B cell (primary cell): ENCODE measurements at regions not wholly inside any gene's neighbourhood (a gene's known extent, or its start where the extent isn't known, plus 50 kb on each side); places are given as distances from the start of the nearest gene placed in this dataset.

Experiments
- ATAC-seq: fragments of 200-7000 bp; cut with Tn5 transposase; one replicate; pipeline ENCODE4 v1.10.0; 2021; ENCODE audit warnings: low read depth, mild to moderate bottlenecking, moderate number of reproducible peaks, moderate library complexity
- CTCF ChIA-PET: fragments of 350-600 bp; sonication (Branson Sonifier 250); formaldehyde crosslinking; loops from one replicate; lab custom pipeline; 2021; ENCODE audit warnings: antibody characterized with exemption, inconsistent platforms; lab: Charles Lee
- POLR2A ChIA-PET: fragments of 350-600 bp; sonication (Branson Sonifier 250); formaldehyde crosslinking; loops from one replicate; lab custom pipeline; 2021; ENCODE audit warnings: antibody characterized with exemption; lab: Charles Lee
- DNase-seq: peaks from one replicate; pipeline ENCODE4 v3.0.0; 2013
- H2AFZ ChIP-seq: 2 replicates; pipeline ENCODE4 v1.6.1; 2012; ENCODE audit warnings: mild to moderate bottlenecking, low read depth, low read length; ENCODE audit not compliant: insufficient read depth, poor library complexity, severe bottlenecking
- H3K27ac ChIP-seq, 2 donors: 1 replicate in 1 of 2; 2 replicates in 1 of 2; pipeline ENCODE4 v1.5.1; 2012 to 2013; ENCODE audit warnings: low read length in 2 of 2, mild to moderate bottlenecking in 2 of 2, moderate library complexity in 1 of 2
- H3K27me3 ChIP-seq, 4 experiments: fragments of 200-600 bp in 1 of 4; sonication (generic) in 1 of 4; replicated peaks in 1 of 4; 1 replicate in 2 of 4; 2 replicates in 2 of 4; pipeline versions ENCODE4 v1.6.1 to v1.7.0; 2013 to 2016; ENCODE audit warnings: low read length in 3 of 4, mild to moderate bottlenecking in 2 of 4, mixed read lengths in 1 of 4, moderate library complexity in 1 of 4; ENCODE audit not compliant: insufficient read depth in 4 of 4, control insufficient read depth in 3 of 4; ENCODE audit errors: control extremely low read depth in 1 of 4
- H3K36me3 ChIP-seq, 2 experiments: replicated peaks in 1 of 2; 1 replicate in 1 of 2; 2 replicates in 1 of 2; pipeline versions ENCODE4 v1.6.1 to v1.7.1; 2013; ENCODE audit warnings: low read length in 1 of 2; ENCODE audit not compliant: insufficient read depth in 2 of 2, control insufficient read depth in 1 of 2; ENCODE audit errors: control extremely low read depth in 1 of 2, extremely low read depth in 1 of 2
- H3K4me1 ChIP-seq, 2 donors: fragments of 200-600 bp in 1 of 2; sonication (generic) in 1 of 2; 1 replicate in 1 of 2; 2 replicates in 1 of 2; pipeline versions ENCODE4 v1.5.1 to v1.6.1; 2013 to 2017; ENCODE audit warnings: low read length in 2 of 2; ENCODE audit not compliant: control insufficient read depth in 2 of 2, insufficient read depth in 2 of 2
- H3K4me2 ChIP-seq: replicated peaks from 2 replicates; pipeline ENCODE3; 2012; ENCODE audit warnings: mild to moderate bottlenecking, low read depth, low read length; ENCODE audit not compliant: poor library complexity, severe bottlenecking
- H3K4me3 ChIP-seq, 5 experiments: fragments of 200-600 bp in 1 of 5; sonication (generic) in 1 of 5; 1 replicate in 3 of 5; 2 replicates in 2 of 5; pipeline versions ENCODE4 v1.5.1 to v1.7.0; 2011 to 2016; ENCODE audit warnings: low read length in 4 of 5, mild to moderate bottlenecking in 4 of 5, low read depth in 2 of 5, control low read depth in 1 of 5, moderate library complexity in 1 of 5; ENCODE audit not compliant: insufficient read depth in 1 of 5; ENCODE audit errors: control extremely low read depth in 1 of 5, extremely low read depth in 1 of 5
- H3K79me2 ChIP-seq: fragments of 200-600 bp; sonication (generic); one replicate; pipeline ENCODE4 v1.6.0; 2016; ENCODE audit warnings: low read length; ENCODE audit not compliant: control insufficient read depth, insufficient read depth
- H3K9ac ChIP-seq: fragments of 200-600 bp; sonication (generic); 2 replicates; pipeline ENCODE4 v1.6.1; 2017; ENCODE audit warnings: mild to moderate bottlenecking, low read length, moderate library complexity
- H3K9me3 ChIP-seq, 3 donors: one replicate each; pipeline versions ENCODE4 v1.6.1 to v1.7.1; 2013; ENCODE audit warnings: low read length in 2 of 3; ENCODE audit not compliant: control insufficient read depth in 2 of 3, insufficient read depth in 1 of 3; ENCODE audit errors: control extremely low read depth in 1 of 3
- H4K20me1 ChIP-seq: 2 replicates; pipeline ENCODE4 v1.6.0; 2012; ENCODE audit warnings: mild to moderate bottlenecking, low read length; ENCODE audit not compliant: insufficient read depth, control insufficient read depth, poor library complexity, severe bottlenecking
- H3K27ac Mint-ChIP-seq: one replicate; pipeline ENCODE4 v1.8.0; 2021; ENCODE audit warnings: mixed read lengths
- H3K27me3 Mint-ChIP-seq: one replicate; pipeline ENCODE4 v1.8.0; 2021; ENCODE audit warnings: mixed read lengths
- H3K4me1 Mint-ChIP-seq: one replicate; pipeline ENCODE4 v1.8.0; 2021; ENCODE audit warnings: mixed read lengths
- H3K4me3 Mint-ChIP-seq: one replicate; pipeline ENCODE4 v1.8.0; 2021; ENCODE audit warnings: mixed read lengths
- H3K9me3 Mint-ChIP-seq: one replicate; pipeline ENCODE4 v1.8.0; 2022; ENCODE audit warnings: mixed read lengths; ENCODE audit not compliant: insufficient read depth
- EZH2 ChIP-seq: IDR thresholded peaks from 2 replicates; pipeline ENCODE4 v1.6.1; 2012; ENCODE audit warnings: borderline replicate concordance, low read depth, mild to moderate bottlenecking, moderate library complexity, low read length; ENCODE audit not compliant: insufficient read depth, poor library complexity, severe bottlenecking
- WGBS: methylation state at CpG from one replicate; pipeline ENCODE4 v1.1.5; 2013; ENCODE audit warnings: missing lambda C conversion rate; ENCODE audit not compliant: insufficient coverage; 5-methylcytosine and 5-hydroxymethylcytosine counted together
- intact Hi-C: fragments of 100-400 bp; cut with micrococcal nuclease; formaldehyde crosslinking; loops from one replicate; pipeline ENCODE4 v1.10.0; 2022
- TF ChIP-seq, protein P1 (sequence below): fragments of 200-600 bp; IDR thresholded peaks from one replicate; pipeline ENCODE4 v1.8.0; 2022; ENCODE audit warnings: antibody characterized with exemption, mild to moderate bottlenecking

DNA sequence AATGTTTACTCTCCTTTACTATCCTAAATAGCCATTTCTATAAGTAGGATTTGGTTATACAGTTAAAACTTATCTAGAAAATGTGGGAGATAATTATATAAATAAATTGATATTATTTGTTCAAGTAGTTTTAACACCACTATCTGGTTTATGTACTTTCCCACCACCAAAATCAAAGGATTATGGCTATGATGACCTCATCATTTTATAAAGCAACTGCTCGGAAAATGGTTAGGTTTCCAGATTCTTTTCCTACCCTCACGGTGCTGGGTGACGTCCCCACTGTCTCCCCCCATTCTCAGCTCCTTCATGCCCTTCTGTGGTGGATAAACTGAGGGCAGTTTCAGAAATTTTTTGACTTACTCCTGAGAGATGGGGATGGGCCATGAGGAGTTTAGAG is 1011.8 kb upstream of the ADGRL4 start:
- Histone ChIP-seq H3K27ac (no peak overlapping the region), H3K27me3 (no peaks in the 10 kb centered on the region), H3K9me3 (peaks cover 0 to 1% (median 0%) of the 10 kb centered on the region in 3 donors), H3K36me3 (no peaks in the 10 kb centered on the region), H3K9ac (no peak overlapping the region), H4K20me1 (no peaks in the 10 kb centered on the region), H2AFZ (no peak overlapping the region), H3K4me3 (no peak overlapping the region), H3K4me2 (no peak overlapping the region), H3K4me1 (no peaks in the 10 kb centered on the region), H3K79me2 (no peaks in the 10 kb centered on the region)
- ChIA-PET CTCF (no interaction called here), POLR2A (no interaction called here)
- Mint-ChIP-seq H3K27me3 (no peaks in the 10 kb centered on the region), H3K27ac (no peak overlapping the region), H3K4me1 (no peaks in the 10 kb centered on the region), H3K4me3 (no peak overlapping the region), H3K9me3 (no peaks in the 10 kb centered on the region)
- DNase-seq: no peak
- intact Hi-C loops: no loop called here
- no peak for ATAC-seq
- no peak for TF ChIP-seq EZH2
- TF ChIP-seq, protein P1, sequence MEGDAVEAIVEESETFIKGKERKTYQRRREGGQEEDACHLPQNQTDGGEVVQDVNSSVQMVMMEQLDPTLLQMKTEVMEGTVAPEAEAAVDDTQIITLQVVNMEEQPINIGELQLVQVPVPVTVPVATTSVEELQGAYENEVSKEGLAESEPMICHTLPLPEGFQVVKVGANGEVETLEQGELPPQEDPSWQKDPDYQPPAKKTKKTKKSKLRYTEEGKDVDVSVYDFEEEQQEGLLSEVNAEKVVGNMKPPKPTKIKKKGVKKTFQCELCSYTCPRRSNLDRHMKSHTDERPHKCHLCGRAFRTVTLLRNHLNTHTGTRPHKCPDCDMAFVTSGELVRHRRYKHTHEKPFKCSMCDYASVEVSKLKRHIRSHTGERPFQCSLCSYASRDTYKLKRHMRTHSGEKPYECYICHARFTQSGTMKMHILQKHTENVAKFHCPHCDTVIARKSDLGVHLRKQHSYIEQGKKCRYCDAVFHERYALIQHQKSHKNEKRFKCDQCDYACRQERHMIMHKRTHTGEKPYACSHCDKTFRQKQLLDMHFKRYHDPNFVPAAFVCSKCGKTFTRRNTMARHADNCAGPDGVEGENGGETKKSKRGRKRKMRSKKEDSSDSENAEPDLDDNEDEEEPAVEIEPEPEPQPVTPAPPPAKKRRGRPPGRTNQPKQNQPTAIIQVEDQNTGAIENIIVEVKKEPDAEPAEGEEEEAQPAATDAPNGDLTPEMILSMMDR: no peak
- WGBS: no CpG with 5 or more reads among the region's 3 CpGs

DNA sequence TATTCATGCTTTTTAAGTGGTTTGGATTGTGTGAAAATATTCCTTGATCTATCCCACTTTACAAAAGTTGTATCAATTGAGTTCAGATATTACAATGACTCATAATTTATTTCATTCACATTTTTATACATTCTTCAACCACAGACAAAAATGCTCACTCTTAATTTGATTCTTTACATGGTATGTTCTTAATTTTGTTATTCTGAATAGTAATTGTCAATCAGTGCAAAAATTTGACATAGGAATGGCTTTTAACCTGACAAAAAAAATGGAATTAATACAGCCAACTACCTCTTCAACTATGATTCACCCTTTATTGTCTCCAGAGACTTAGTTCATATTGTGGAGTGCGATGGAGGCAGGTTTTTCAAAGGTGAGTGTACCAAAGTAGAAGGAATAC is 1002.4 kb upstream of the ADGRL4 start:
- Histone ChIP-seq H3K36me3 (no peaks in the 10 kb centered on the region), H3K4me3 (no peak overlapping the region), H3K79me2 (no peaks in the 10 kb centered on the region), H2AFZ (no peak overlapping the region), H3K4me2 (no peak overlapping the region), H4K20me1 (no peaks in the 10 kb centered on the region), H3K27ac (no peak overlapping the region), H3K27me3 (no peaks in the 10 kb centered on the region), H3K4me1 (no peaks in the 10 kb centered on the region), H3K9ac (no peak overlapping the region), H3K9me3 (no peaks in the 10 kb centered on the region)
- Mint-ChIP-seq H3K27me3 (no peaks in the 10 kb centered on the region), H3K4me1 (no peaks in the 10 kb centered on the region), H3K4me3 (no peak overlapping the region), H3K27ac (no peak overlapping the region), H3K9me3 (no peaks in the 10 kb centered on the region)
- no peak for DNase-seq
- intact Hi-C loops: no loop called here
- ATAC-seq: no peak
- no CpG with 5 or more reads among the region's 1 CpG for WGBS
- no peak for TF ChIP-seq EZH2
- TF ChIP-seq, protein P1: no peak
- ChIA-PET POLR2A (no interaction called here), CTCF (no interaction called here)
